OCI-LY3 (cell line): ENCODE measurements at regions not wholly inside any gene's neighbourhood (a gene's known extent, or its start where the extent isn't known, plus 50 kb on each side); places are given as distances from the start of the nearest gene placed in this dataset.

Experiments used
- CTCF ChIP-seq: fragments of 200-600, 300-600 bp; sonication (generic); IDR thresholded peaks from 2 replicates; pipeline ENCODE4 v1.5.1; 2014; ENCODE audit warnings: antibody characterized with exemption, low read length, low read depth
- EZH2phosphoT487 ChIP-seq: fragments of 200-600 bp; shearing (Covaris generic); IDR thresholded peaks from 2 replicates; pipeline ENCODE4 v1.6.1; 2018; ENCODE audit warnings: antibody characterized with exemption, mixed run types, low read depth

GRCh38 chr11:70637186-70637800, 239.0 kb downstream of the CTTN start:
- TF ChIP-seq CTCF (no peak), EZH2phosphoT487 (no peak)
